WI38 (cell line): ENCODE measurements at regions not wholly inside any gene's neighbourhood (a gene's known extent, or its start where the extent isn't known, plus 50 kb on each side); places are given as distances from the start of the nearest gene placed in this dataset.
"Not testable (repeated sequence)": the region's sequence is repeated elsewhere in the genome, so short reads cannot be mapped to it uniquely, and the experiment has no call there.

Source experiments
- H3K4me3 ChIP-seq: 2 replicates; pipeline ENCODE4 v1.5.1; 2011; ENCODE audit warnings: low read depth, mild to moderate bottlenecking, control low read depth, low read length
- CTCF ChIP-seq: IDR thresholded peaks from 2 replicates; pipeline ENCODE4 v1.5.1; 2012; ENCODE audit warnings: low read depth, mild to moderate bottlenecking, control low read depth, low read length

GRCh38 chrX:3175659-3176438 lies 134.6 kb downstream of the ARSF start:
- no peak overlapping the region for H3K4me3 ChIP-seq
- TF ChIP-seq CTCF = no peak

- H3K4me3 ChIP-seq = not testable (repeated sequence)
These were observed 130.9 kb downstream of the ARSF start for GRCh38 chrX:3172156-3172555.

DNA sequence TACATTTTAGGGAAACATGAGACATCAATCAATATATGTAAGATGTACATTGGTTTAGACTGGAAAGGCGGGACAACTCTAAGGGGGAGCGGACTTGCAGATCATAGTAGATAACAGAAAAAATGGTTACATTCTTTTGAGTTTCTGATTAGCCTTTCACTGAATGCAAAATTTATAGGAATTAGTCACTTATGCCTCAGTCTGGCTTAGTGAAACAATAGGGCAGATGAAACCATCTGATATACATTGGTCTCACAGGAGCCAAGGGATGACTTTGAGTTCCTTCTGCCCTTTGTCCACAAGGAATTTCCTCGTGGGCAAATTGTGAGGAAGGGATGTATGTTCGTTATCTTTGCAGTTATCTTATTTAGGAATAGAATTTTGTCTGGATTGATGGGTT lies 128.2 kb downstream of the ARSF start:
- no peak for TF ChIP-seq CTCF
- no peak overlapping the region for H3K4me3 ChIP-seq

DNA sequence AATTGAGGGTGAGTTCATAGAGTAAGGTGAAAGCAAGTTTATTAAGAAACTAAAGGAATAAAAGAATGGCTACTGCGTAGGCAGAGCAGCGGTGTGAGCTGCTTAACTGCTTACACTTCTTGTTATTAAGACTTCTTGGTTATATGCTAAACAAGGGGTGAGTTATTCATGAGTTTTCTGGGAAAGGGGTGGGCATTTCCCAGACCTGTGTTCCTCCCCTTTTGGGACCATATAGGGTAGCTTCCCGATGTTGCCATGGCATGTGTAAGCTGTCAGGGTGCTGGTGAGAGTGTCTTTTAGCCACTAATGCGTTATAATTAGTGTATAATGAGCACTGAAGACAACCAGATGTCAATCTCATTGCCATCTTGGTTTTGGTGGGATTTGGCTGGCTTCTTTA lies 126.5 kb downstream of the ARSF start:
- no peak for TF ChIP-seq CTCF
- H3K4me3 ChIP-seq = no peak overlapping the region

DNA sequence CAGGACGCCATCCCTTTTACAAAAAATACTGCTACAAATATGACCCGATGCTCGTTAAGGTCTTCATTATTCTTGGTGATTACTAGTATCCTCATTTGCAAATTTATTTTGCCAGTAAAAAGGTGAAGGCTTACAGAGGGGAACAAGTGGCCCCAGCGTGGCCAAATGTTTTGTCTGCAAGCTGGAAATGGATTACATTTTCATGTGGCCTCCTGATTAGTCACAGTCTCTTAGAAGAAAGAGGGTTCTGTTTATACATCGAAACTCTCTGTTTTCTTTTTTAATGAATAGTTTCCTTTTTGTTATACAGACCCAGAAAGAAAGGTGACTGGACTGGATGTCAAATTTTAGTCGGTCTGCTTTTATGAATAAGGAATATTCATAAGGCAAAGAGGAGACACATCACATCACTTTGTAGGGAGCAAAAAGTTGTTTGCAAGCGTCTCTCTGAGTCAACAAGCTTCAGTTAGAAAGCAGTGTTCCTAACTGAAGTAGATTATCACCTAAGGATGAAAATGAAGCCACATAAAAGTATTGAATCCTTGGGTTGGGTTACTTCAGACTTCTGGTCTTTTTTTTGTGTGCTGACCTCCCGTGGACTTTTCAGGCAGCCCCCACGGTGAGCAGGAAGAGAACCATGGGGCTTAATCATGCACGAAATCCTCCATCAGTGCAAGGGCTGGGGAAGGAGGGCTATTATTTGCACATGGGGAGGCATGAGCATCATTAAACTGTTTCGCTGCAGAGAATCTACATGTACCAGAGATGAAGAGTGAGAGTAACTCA lies 125.6 kb downstream of the ARSF start:
- no peak for TF ChIP-seq CTCF
- peak overlapping the region; percentile 3; the same call in 1 of the 2 replicates for H3K4me3 ChIP-seq

GRCh38 chrX:3165808-3166207 lies 124.5 kb downstream of the ARSF start:
- no peak for TF ChIP-seq CTCF
- H3K4me3 ChIP-seq = no peak overlapping the region
